HUES48 (cell line): ENCODE measurements at regions not wholly inside any gene's neighbourhood (a gene's known extent, or its start where the extent isn't known, plus 50 kb on each side); places are given as distances from the start of the nearest gene placed in this dataset.

Experiments used
- H3K27ac ChIP-seq: one replicate; pipeline ENCODE4 v1.7.0; 2013; ENCODE audit warnings: low read depth, low read length, inconsistent platforms
- H3K27me3 ChIP-seq: 2 replicates; pipeline ENCODE4 v1.6.1; 2013; ENCODE audit warnings: mild to moderate bottlenecking, low read length; ENCODE audit not compliant: control insufficient read depth, insufficient read depth
- H3K36me3 ChIP-seq: 2 replicates; pipeline ENCODE4 v1.6.1; 2013; ENCODE audit warnings: low read length; ENCODE audit not compliant: control insufficient read depth, insufficient read depth
- H3K4me1 ChIP-seq: 2 replicates; pipeline ENCODE4 v1.6.1; 2013; ENCODE audit warnings: mild to moderate bottlenecking, low read length; ENCODE audit not compliant: control insufficient read depth, insufficient read depth
- H3K4me3 ChIP-seq: 2 replicates; pipeline ENCODE4 v1.5.1; 2013; ENCODE audit warnings: mild to moderate bottlenecking, low read depth, low read length
- H3K9ac ChIP-seq: 2 replicates; pipeline ENCODE4 v1.6.1; 2013; ENCODE audit warnings: mild to moderate bottlenecking, low read depth, low read length, moderate library complexity
- H3K9me3 ChIP-seq: 2 replicates; pipeline ENCODE4 v1.6.1; 2013; ENCODE audit warnings: low read length; ENCODE audit not compliant: control insufficient read depth, insufficient read depth

DNA sequence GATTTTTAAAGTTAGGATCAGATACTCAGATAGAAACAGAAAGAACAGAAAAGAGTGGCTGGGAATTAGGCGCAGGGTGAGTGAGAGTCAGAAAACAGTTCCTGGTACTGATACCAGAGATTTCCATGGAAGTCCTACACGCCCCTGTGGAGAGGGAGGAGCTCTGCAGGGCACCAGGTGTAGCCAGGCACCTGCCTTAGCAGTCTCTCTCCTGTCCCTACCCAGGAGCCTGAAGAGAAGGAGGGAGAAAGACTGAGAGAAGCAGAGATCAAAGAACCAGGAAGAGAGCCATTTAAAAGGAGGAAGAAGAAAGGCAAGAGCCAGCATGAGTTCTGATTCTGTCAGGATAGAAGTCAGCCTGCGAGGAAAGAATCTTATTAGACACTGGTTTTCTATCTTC, 65.0 kb downstream of the CBLN1 start:
- H3K9me3 ChIP-seq = no peaks in the 10 kb centered on the region
- no peaks in the 10 kb centered on the region; the same call in none of the 2 replicates for H3K27me3 ChIP-seq
- H3K4me3 ChIP-seq = no peak overlapping the region
- no peak overlapping the region for H3K9ac ChIP-seq
- peaks cover 19% of the 10 kb centered on the region for H3K4me1 ChIP-seq
- no peak overlapping the region for H3K27ac ChIP-seq
- no peaks in the 10 kb centered on the region for H3K36me3 ChIP-seq

DNA sequence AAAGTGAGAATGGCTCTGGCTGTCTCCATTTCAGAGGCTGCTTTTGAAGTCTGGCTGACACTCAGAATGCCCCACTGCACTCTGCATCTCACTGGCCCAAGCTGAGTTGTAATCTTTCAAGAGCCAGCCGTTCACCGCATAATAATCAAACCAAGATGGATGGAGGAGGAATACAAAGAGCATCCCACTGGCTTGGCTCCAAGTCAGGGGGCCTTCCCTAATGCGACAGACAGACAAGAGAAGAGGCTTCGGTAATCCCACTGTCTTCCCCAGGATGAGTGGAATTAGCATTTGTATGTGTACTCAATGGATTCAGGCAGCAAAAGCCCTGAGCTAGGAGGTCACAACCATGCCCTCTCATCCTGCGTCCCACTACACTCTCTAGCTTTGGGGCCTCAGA, 68.0 kb downstream of the CBLN1 start:
- no peaks in the 10 kb centered on the region; the same call in none of the 2 replicates for H3K27me3 ChIP-seq
- no peaks in the 10 kb centered on the region for H3K36me3 ChIP-seq
- peaks cover 19% of the 10 kb centered on the region for H3K4me1 ChIP-seq
- no peak overlapping the region for H3K4me3 ChIP-seq
- H3K9me3 ChIP-seq = no peaks in the 10 kb centered on the region
- H3K27ac ChIP-seq = peak overlapping the region; percentile 74
- no peak overlapping the region for H3K9ac ChIP-seq

DNA sequence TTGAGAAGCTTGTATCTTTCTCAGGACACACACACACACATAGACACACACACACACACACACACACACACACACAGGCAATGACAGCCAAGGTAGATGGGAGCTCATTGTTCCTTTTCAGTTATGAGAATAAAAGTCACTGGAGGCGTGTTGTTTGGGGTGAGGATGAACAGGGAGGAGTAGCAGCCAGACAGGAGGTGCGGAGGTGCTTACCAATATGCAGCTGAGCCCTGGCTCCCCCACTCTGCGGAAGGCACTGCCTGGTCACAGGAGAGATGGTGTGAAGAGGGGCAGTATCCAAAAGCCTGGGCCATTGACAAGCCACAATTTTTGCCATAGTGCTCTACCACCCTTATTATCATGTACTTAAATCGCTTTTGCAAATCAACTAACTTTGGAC, 77.4 kb downstream of the CBLN1 start:
- no peak overlapping the region for H3K27ac ChIP-seq
- H3K4me1 ChIP-seq = no peaks in the 10 kb centered on the region
- H3K36me3 ChIP-seq = no peaks in the 10 kb centered on the region
- no peaks in the 10 kb centered on the region for H3K27me3 ChIP-seq
- H3K4me3 ChIP-seq = no peak overlapping the region
- no peak overlapping the region for H3K9ac ChIP-seq
- H3K9me3 ChIP-seq = no peaks in the 10 kb centered on the region

DNA sequence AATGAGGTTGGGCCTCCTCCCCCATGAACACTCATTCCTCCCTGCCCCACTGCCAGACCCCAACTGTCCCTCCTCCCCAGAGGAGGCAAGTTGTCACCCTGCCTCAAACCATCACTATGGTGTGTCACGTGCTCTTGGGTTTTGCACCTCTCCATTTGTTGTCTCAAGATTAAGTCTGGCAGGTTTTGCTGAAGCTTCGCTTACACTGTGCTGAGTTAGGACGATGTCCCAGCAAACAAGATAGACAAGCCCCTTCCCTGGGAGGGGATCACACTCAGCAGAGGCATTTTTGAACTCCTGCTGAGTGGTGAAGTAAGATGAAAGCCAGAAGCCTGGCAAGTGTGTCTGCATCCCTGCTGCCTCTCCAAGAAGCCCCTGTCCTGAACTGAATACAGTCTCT, 78.3 kb downstream of the CBLN1 start:
- Histone ChIP-seq H3K27ac (no peak overlapping the region), H3K27me3 (no peaks in the 10 kb centered on the region), H3K4me3 (no peak overlapping the region), H3K9me3 (no peaks in the 10 kb centered on the region), H3K4me1 (no peaks in the 10 kb centered on the region), H3K36me3 (no peaks in the 10 kb centered on the region), H3K9ac (no peak overlapping the region)

DNA sequence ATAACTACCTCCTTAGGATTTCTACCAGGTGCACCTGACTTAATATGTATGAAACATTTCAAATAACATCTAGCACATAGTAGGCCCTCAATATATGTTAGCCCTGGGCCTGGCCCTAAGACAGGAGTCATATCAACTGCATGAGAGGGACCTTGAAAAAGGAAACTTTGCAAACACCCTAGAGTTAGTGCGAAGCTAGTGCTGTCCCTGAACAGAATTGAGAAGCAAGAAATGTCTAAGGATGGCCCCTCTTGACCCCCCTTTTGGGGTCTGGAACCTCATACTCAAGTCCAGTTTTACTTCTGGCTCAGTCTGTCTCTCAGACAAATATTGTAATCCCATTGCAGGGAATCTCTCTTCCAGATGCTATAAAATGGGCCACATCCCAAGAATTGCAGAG, 80.5 kb downstream of the CBLN1 start:
- H3K27me3 ChIP-seq = no peaks in the 10 kb centered on the region
- H3K4me3 ChIP-seq = no peak overlapping the region
- no peak overlapping the region for H3K27ac ChIP-seq
- no peaks in the 10 kb centered on the region for H3K4me1 ChIP-seq
- H3K36me3 ChIP-seq = no peaks in the 10 kb centered on the region
- no peak overlapping the region for H3K9ac ChIP-seq
- no peaks in the 10 kb centered on the region for H3K9me3 ChIP-seq

DNA sequence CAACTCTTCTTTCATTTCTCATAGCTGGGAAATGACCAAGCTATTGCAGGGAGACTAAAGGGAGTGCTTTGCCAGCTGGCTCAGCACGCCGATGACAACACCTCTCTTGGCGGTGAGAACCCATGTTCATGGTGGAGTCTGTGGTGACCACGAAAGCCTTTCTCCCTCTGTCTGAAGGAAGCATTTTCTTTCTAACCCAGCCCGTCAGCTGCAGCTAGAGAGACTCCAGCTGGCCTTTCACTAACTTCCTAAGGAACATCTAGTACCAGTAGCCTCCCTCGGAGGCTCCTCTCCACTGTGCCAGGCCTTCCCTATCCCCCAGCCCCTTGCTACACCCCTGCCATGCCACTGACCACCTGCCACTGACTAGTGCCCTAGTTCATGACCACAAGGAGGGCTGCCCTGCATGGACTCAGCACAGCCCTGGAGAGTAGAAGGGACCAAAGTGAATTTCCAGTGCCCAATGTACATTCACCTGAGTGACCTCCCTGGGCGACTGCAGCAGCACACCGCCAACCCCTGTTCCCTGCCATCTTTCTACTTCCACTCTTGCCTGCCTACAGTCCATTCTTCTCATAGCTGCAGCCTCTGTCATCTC, 81.3 kb downstream of the CBLN1 start:
- no peak overlapping the region for H3K9ac ChIP-seq
- no peaks in the 10 kb centered on the region for H3K4me1 ChIP-seq
- H3K36me3 ChIP-seq = no peaks in the 10 kb centered on the region
- no peaks in the 10 kb centered on the region for H3K9me3 ChIP-seq
- no peak overlapping the region for H3K4me3 ChIP-seq
- H3K27me3 ChIP-seq = no peaks in the 10 kb centered on the region
- no peak overlapping the region for H3K27ac ChIP-seq

DNA sequence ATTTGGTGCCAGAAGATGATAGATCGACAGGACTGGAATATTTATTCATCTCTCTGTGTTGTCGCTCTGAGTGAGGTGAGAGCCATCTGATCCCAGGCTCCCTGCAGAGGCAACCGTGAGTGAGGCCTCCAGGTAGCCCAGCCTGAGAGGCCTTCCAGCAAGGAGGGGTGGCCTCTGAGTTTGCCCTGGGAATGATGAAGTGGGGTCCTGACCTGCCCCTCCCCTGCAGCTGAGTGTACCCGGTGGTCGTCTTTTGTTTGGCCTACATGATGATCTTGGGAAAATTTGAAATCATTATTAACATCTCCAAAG, 86.4 kb downstream of the CBLN1 start:
- no peaks in the 10 kb centered on the region for H3K9me3 ChIP-seq
- no peaks in the 10 kb centered on the region for H3K4me1 ChIP-seq
- no peak overlapping the region for H3K9ac ChIP-seq
- H3K36me3 ChIP-seq = no peaks in the 10 kb centered on the region
- H3K4me3 ChIP-seq = no peak overlapping the region
- no peaks in the 10 kb centered on the region for H3K27me3 ChIP-seq
- no peak overlapping the region for H3K27ac ChIP-seq

DNA sequence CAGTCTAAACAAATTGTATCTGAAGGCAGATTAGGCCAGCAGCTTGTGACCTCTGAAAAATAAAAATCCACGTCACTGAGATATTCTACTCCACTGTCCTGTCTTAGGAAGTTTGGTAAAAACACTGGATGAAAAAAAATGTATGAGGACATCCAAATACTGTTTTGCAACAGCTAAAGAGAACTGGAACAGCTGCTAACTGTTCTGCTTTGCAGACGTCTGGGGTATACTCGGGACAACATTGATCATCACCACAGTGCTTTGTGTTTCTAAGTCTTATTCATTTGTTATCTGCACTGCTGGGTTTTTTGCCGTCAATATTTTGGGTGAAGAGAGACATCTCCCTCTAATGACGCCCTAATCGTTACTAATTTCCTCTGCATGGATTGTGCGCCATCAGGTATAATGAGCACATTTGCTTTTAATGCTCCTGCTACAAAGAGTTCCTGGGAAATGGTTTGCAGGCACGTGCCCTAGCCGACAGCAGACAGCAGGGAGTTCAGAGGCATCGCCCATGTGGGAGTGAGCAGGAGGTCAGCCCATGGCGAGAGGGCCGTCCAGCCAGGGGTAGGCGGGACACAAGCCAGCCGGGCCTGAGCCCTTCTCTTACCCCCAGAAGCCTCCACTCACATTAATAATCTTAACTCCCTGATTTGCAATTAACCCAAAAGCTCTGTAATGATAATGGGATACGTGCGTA, 87.0 kb downstream of the CBLN1 start:
- Histone ChIP-seq H3K4me3 (no peak overlapping the region), H3K27ac (no peak overlapping the region), H3K36me3 (no peaks in the 10 kb centered on the region)

DNA sequence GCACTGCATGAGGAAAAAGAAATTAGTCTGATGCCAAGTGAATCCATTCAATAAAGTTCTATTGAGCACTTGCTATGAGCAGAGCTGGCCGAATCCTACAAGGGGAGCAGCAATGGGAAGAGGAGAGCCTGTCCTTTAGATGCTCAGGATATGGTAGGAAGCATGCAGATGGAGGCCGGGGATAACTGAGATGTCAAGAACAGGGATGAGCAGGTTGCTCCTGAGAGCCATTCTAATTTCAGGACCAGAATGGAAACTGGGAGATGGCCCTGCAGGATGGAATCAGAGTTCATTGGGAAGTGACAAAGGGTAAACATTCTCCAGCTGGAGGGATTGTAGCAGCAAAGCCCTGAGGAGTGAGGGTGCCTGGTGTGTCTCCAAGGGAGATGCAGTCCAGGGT, 88.0 kb downstream of the CBLN1 start:
- H3K4me1 ChIP-seq = no peaks in the 10 kb centered on the region
- no peaks in the 10 kb centered on the region for H3K9me3 ChIP-seq
- H3K27ac ChIP-seq = no peak overlapping the region
- no peaks in the 10 kb centered on the region for H3K36me3 ChIP-seq
- H3K4me3 ChIP-seq = no peak overlapping the region
- no peak overlapping the region for H3K9ac ChIP-seq
- no peaks in the 10 kb centered on the region for H3K27me3 ChIP-seq

More for the DNA sequence above, 87.0 kb downstream of the CBLN1 start:
- no peaks in the 10 kb centered on the region for H3K9me3 ChIP-seq
- H3K9ac ChIP-seq = no peak overlapping the region
- H3K4me1 ChIP-seq = no peaks in the 10 kb centered on the region
- no peaks in the 10 kb centered on the region for H3K27me3 ChIP-seq

DNA sequence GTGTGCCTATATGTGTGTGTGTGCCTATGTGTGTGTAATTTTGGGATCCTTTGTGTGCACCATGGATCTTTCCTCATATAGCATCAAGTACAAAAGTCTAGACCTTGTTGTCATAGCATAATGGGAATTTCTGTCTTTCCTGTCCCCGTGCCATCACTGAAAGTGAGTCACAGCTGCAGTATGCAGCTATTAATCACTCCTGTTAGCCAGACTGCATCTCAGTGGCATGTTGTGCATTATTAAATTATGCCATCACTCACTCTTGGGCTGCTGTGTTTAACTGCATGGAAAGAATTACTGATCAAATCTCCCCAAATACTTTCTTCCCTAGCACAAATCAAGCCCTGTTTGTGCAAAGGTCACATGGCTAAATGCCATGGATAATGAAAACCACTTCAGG, 92.4 kb downstream of the CBLN1 start:
- Histone ChIP-seq H3K27me3 (no peaks in the 10 kb centered on the region), H3K27ac (no peak overlapping the region), H3K9ac (no peak overlapping the region), H3K36me3 (no peaks in the 10 kb centered on the region), H3K4me1 (no peaks in the 10 kb centered on the region), H3K9me3 (no peaks in the 10 kb centered on the region), H3K4me3 (no peak overlapping the region)

DNA sequence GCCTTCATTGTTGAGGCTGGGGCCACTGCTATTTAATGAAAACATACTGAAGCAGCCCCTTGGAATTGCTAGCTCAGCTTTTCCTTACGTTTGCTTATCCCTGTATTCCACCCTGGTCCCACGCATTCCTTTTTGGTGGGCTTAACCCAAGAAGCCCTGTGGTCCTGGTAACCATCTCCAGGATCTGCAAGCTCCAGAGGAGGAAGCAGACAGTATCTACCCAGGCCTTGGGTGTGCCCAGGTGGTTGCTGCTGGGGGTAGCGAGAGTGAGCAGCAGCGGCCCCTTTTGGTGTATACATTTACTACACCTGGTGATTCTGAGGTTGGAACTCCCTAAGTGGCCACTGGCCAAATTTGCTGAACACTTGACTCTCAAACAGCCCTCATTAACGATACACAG, 97.7 kb downstream of the CBLN1 start:
- no peaks in the 10 kb centered on the region for H3K27me3 ChIP-seq
- H3K9ac ChIP-seq = no peak overlapping the region
- no peaks in the 10 kb centered on the region for H3K36me3 ChIP-seq
- no peak overlapping the region for H3K27ac ChIP-seq
- no peaks in the 10 kb centered on the region for H3K9me3 ChIP-seq
- H3K4me1 ChIP-seq = 0 out of 2 replicates have a peak, but pooled peaks cover 6% of the 10 kb centered on the region
- no peak overlapping the region for H3K4me3 ChIP-seq
